ENCODE measurements at regions not wholly inside any gene's neighbourhood (a gene's known extent, or its start where the extent isn't known, plus 50 kb on each side); places are given as distances from the start of the nearest gene placed in this dataset.

DNA sequence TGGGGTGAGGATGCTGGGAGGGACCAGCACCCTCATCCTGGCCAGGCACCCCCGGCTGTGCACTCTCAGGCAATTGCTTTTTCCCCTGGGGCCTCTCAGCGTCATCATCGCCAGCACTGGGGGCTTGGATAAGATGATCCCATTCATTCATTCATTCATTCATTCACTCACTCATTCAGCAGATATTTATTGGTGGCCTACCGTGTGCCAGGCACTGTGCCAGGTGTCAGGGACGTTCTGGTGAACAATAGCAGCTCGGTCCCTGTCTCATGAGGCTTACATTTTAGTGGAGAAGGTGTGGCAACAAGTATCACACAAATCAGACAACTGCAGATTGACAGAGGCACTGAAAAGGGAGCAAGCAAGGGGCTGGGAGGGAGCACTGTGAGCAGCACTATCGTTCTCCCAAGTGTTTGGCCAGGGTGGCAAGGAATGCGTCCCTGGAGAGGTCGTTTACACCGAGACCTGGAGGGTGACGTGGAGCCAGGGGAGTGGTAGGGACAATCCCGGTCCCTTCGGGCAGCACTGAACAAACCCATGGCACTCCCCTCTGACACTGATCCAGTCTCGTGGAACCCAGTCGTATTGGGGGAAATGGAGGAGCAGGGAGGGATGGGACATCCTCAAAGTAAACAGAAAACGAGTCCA lies 124.1 kb downstream of the PAPOLA start:
- DNase-seq (ENCODE audit: low read depth), result no peak
- no peak overlapping the region for H3K4me3 ChIP-seq (ENCODE audit: low read depth, low read length)
- no peak for TF ChIP-seq MYC (IDR thresholded peaks at IDR 0.05; ENCODE audit: low read depth, low read length)

DNA sequence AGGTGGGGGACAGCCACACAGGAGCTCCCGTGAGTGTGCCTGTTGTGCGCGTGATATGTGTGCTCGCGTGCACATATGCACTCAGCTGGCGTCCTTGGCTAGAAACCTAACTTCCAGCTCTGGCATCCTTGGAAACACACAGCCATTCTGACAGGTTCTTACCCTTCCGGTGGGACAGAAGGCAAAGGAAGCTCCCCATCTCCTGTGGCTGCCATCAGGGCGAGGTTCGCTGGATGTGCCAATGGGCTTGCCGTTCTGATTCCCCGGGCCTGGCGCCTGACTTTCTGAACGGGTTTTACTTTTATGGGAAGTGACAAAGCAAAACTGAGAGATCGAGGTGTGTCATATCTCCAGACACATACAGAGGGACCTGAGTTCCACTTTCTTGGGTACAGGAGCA lies 124.7 kb downstream of the PAPOLA start:
- H3K4me3 ChIP-seq (ENCODE audit: low read depth, low read length), result no peak overlapping the region
- TF ChIP-seq MYC (IDR thresholded peaks at IDR 0.05; ENCODE audit: low read depth, low read length), result no peak
- TF ChIP-seq, protein P1, sequence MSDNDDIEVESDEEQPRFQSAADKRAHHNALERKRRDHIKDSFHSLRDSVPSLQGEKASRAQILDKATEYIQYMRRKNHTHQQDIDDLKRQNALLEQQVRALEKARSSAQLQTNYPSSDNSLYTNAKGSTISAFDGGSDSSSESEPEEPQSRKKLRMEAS (IDR thresholded peaks at IDR 0.05; ENCODE audit: low read depth, low read length), result no peak
- TF ChIP-seq, protein P2, sequence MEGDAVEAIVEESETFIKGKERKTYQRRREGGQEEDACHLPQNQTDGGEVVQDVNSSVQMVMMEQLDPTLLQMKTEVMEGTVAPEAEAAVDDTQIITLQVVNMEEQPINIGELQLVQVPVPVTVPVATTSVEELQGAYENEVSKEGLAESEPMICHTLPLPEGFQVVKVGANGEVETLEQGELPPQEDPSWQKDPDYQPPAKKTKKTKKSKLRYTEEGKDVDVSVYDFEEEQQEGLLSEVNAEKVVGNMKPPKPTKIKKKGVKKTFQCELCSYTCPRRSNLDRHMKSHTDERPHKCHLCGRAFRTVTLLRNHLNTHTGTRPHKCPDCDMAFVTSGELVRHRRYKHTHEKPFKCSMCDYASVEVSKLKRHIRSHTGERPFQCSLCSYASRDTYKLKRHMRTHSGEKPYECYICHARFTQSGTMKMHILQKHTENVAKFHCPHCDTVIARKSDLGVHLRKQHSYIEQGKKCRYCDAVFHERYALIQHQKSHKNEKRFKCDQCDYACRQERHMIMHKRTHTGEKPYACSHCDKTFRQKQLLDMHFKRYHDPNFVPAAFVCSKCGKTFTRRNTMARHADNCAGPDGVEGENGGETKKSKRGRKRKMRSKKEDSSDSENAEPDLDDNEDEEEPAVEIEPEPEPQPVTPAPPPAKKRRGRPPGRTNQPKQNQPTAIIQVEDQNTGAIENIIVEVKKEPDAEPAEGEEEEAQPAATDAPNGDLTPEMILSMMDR (IDR thresholded peaks at IDR 0.05; ENCODE audit: low read depth, low read length), result no peak
- DNase-seq (ENCODE audit: low read depth), result no peak

DNA sequence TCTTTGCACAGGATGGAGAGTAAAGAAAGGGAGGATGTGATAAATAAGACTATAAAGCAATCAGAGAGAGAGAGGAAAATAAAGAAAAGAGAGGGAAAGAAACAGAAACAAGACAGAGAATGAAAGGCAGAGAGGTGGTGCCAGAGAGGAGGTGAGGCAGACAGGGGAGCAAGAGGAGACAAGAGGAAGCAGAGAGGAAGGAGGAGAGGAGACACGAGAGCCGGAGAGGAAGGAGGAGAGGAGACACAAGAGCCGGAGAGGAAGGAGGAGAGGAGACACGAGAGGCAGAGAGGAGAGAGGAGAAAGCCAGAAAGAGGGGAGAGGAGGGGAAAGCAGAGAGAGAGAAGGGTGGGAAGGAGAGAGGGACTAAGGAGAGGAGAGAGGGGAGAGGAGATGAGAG lies 125.2 kb downstream of the PAPOLA start:
- TF ChIP-seq, protein P2 (IDR thresholded peaks at IDR 0.05; ENCODE audit: low read depth, low read length), result no peak
- TF ChIP-seq POLR2A (IDR thresholded peaks at IDR 0.05; ENCODE audit: extremely low read depth, insufficient read length), result no peak
- TF ChIP-seq, protein P1 (IDR thresholded peaks at IDR 0.05; ENCODE audit: low read depth, low read length), result no peak
- no peak for TF ChIP-seq MYC (IDR thresholded peaks at IDR 0.05; ENCODE audit: low read depth, low read length)
- H3K4me3 ChIP-seq (ENCODE audit: low read depth, low read length), result no peak overlapping the region
- no peak for DNase-seq (ENCODE audit: low read depth)

- H3K4me3 ChIP-seq (ENCODE audit: low read depth, low read length), result no peak overlapping the region
- TF ChIP-seq, protein P1 (IDR thresholded peaks at IDR 0.05; ENCODE audit: low read depth, low read length), result no peak
- DNase-seq (ENCODE audit: low read depth), result no peak
Observed at GRCh38 chr14:96627811-96628775, 125.9 kb downstream of the PAPOLA start.

GRCh38 chr14:96629082-96629481 lies 126.9 kb downstream of the PAPOLA start:
- no peak for DNase-seq (ENCODE audit: low read depth)
- TF ChIP-seq, protein P1 (IDR thresholded peaks at IDR 0.05; ENCODE audit: low read depth, low read length), result no peak
- TF ChIP-seq MYC (IDR thresholded peaks at IDR 0.05; ENCODE audit: low read depth, low read length) (no peak), POLR2A (IDR thresholded peaks at IDR 0.05; ENCODE audit: extremely low read depth, insufficient read length) (no peak)
- TF ChIP-seq, protein P2 (IDR thresholded peaks at IDR 0.05; ENCODE audit: low read depth, low read length), result no peak
- H3K4me3 ChIP-seq (ENCODE audit: low read depth, low read length), result no peak overlapping the region

DNA sequence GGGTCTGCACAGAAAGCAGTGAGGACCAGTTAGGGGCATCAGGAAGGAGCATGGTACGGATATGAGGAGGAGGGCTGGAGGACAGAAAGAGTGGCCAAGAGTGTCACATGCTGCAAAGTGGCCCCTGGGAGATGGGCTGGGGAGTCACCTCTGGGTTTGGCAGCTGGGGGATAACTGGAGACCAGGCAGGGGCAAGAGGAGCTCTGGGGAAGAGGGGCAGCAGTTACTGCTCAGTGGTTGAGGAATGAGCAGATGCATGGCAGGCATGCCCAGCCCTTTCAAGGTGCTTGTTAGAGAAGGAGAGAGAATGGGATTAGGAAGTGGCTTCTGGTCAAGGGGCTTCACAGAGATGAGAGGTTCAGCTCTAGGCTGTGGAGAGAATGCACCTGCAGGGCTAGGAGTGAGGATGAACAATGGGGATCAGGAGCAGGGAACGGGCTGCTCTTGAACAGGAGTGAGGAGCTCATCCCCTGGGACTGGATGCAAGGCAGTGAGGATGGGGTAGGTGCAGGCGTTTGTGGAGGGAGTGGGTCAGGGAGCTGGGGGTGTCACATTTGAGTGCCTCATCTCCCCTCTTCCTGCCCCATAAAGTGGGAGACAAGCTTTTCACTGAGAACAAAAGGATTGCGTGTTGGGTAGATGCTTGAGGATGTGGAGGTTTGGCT lies 127.5 kb downstream of the PAPOLA start:
- TF ChIP-seq POLR2A (IDR thresholded peaks at IDR 0.05; ENCODE audit: extremely low read depth, insufficient read length), result no peak
- TF ChIP-seq, protein P2 (IDR thresholded peaks at IDR 0.05; ENCODE audit: low read depth, low read length), result no peak
- no peak for TF ChIP-seq MYC (IDR thresholded peaks at IDR 0.05; ENCODE audit: low read depth, low read length)
- TF ChIP-seq, protein P1 (IDR thresholded peaks at IDR 0.05; ENCODE audit: low read depth, low read length), result no peak
- DNase-seq (ENCODE audit: low read depth), result no peak
- no peak overlapping the region for H3K4me3 ChIP-seq (ENCODE audit: low read depth, low read length)
